Ammon's horn (tissue), 1 donor: ENCODE measurements at regions not wholly inside any gene's neighbourhood (a gene's known extent, or its start where the extent isn't known, plus 50 kb on each side); places are given as distances from the start of the nearest gene placed in this dataset.
A peak's percentile ranks its signal among the peaks of the same experiment; 100 is the strongest.

Experiments
- DNase-seq: peaks from one replicate; pipeline ENCODE4 v3.0.0-alpha.2; 2016; ENCODE audit warnings: low spot score

DNA sequence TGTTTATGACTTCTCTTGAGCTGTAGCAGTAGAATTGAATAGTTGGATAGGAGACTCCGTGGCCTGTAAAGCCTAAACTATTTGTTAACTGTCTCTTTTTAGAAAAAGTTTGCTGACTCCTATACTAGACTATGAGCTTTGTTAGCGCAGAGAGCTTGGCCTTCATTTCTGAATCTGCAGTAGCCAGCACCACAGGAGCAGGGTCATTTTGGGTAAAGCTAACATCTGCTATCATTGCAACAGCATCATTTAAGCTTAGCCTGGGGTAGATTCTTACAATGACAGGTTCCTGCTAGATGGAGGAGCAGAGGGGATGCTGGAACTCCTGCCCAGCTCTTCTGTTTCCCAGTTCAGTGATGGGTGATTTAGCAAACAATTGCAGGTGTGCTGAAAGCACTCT is 133.7 kb upstream of the ASTN2 start:
- DNase-seq = no peak

DNA sequence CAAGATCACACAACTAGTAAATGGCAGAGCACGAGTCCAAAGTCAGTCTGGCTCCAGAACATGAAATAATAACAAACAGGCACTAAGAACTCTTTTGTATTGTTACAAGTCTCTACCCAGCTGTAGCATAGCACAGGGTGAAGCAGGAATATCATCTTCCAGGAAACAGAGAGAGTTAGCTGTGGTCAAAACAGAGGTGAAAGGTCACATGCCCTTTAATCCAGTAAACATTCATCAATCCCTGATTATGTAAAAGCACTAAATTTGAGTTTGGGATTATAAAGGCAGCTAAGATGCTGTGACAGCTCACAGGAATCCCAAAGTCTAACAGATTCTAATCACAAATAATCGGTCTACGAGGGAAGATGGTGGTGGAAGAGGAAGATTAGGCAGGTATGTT is 133.0 kb upstream of the ASTN2 start:
- DNase-seq = no peak

DNA sequence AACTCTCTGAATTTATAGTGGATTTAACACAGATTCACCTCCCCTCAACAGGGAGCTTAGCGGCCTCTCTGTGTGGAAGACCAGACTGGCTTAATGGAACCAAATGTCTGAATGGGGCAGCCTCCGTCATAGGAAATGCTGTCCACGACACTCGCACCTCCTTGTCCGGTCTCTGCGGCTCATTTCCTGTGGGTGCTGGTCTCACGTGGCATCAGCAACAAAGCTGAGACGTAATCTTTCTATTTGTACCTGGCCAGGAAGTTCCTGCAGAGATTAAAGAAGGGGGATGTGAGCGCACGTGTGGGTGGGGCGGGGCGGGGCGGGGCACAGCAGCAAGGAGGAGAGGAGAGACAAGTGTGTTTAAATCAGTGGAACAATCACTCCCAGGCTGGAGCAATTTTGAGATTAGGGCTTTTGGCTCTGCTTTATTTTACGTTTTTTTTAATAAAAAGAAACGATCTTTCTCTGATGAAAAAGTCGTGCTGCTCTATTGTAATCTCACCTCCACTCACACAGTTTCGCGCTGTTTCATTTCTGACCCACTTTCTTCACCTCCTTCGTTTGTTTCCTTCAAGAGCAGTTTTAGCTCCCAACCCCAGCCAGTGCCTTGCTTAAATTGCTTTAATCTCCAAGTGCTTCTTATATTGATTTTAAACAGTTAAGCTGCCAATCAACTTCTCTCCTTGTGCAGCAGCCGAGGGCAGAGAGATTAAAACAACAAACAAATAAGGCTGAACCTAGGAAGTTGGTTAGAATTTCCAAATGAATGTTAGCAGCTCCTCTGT is 132.2 kb upstream of the ASTN2 start:
- DNase-seq = peak; percentile 6

DNA sequence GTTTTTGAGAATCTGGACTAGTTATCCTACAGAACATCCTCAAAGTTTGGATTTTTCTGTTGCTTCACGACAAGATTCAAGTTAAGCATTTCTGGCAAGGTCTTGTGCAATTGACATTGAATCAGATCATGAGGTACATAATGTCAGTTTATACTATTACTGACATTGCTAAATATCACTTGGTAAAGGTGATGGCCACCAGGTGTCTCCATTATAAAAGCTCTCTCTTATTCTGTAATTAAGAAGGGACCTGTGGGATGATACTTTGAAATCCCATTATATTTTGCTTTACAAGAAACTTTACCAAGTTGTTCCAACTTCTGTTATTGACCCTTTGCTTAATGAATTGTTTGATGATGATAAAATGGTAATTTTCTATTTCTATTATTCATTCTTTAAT is 131.0 kb upstream of the ASTN2 start:
- DNase-seq = no peak

DNA sequence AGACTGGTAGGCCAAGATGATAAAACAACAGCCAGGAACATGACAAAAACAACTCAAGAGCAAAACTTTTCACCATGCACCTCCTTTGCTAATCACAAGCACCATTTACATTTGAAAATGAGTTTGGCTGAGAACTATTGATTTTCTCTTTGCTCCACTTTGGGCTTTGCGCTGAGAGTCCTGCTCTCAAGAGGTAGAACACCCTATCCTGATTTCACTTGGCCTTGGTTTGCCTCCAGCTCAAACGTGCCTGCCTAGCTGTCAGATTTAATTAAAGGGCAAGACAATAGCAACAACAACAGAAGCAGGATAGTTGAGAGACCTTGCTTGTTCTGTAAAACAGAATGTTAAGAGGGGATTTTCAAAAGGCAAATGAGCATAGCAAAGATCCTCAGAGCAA is 128.2 kb upstream of the ASTN2 start:
- no peak for DNase-seq

GRCh38 chr9:117542021-117542420 is 127.2 kb upstream of the ASTN2 start:
- no peak for DNase-seq

DNA sequence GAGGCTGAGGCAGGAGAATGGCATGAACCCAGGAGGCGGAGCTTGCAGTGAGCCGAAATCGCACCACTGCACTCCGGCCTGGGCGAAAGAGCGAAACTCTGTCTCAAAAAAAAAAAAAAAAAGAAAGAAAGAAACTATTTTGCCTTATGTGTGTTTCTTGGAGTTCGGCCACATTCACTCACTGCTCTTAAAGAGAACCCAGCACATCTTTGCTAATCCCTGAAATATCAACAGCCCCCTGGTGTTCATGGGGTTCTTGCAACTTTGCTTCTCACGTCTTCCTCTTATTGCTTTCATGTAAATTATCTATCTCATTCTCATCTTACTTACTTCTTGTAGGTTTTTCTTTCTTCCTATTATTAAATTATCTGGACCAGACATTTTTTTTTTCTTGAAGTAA is 126.3 kb upstream of the ASTN2 start:
- no peak for DNase-seq

DNA sequence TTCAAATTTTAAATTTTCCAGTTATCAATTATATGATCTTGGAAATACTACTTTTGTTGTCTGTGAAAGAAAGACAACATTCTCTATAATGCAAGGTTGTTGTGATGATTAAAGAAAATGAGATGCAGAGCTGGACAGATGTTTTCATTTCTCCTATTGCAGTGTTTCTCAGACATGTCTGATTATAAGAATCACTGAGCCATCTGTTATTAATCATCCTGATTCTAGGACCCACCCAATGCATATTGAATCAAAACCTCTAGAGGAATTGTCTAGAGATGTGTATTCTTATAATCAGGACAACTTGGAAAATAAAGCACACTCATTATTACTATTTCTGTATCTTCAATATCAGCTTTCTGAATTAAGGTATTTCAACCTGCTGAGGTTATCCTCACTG is 121.1 kb upstream of the ASTN2 start:
- DNase-seq = no peak

GRCh38 chr9:117535434-117535833 is 120.6 kb upstream of the ASTN2 start:
- peak; percentile 29 for DNase-seq

- no peak for DNase-seq
Measured at GRCh38 chr9:117528225-117528624, 113.4 kb upstream of the ASTN2 start.

- no peak for DNase-seq
Measured at GRCh38 chr9:117526674-117527073, 111.8 kb upstream of the ASTN2 start.

DNA sequence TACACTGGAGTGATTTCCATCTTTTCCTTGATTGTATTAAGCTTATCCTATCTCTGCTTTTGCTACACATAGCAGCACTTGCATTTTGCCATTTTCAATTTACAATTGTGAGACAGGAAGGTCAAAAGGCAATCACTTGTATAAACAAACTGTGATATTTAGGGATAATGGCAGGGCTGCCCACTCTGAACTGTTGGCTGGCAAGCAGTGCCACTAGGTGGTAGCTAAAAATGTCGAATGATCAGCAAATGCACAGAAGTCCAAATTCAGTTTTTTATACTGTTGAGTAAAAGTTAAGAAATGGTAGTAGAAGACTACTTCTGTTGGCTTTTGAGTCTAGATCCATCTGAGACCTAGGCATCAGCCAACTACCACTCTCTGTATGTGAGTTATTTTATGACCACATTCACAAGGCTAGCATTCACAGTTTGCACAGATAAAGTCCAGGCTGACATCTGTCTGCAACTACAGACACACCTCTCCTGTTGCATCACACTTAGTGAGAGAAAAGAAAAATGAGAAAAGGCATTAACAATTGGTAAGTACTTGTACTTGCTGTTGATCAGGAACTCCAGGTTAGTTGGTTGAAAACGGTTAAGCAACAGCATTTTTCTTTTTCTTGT is 108.8 kb upstream of the ASTN2 start:
- DNase-seq = no peak

DNA sequence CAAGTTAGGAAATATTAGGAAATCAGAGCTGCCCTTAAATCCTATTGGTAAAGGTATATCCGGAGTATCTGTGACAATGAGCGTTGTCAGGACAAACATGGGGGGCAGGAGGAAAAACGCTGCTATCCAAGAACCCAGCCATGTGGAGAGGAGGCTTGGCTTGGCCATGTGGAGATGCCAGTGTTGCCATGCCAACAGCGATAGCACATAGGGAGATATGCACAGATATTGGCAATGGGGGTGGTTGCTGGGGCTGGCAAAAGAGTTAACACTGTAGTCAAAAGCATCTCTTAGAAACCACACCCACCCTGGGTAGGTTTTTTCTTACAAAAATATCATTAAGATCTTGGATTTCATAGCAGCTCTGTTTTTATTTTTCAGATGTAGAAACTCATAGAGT is 106.4 kb upstream of the ASTN2 start:
- peak; percentile 55 for DNase-seq

DNA sequence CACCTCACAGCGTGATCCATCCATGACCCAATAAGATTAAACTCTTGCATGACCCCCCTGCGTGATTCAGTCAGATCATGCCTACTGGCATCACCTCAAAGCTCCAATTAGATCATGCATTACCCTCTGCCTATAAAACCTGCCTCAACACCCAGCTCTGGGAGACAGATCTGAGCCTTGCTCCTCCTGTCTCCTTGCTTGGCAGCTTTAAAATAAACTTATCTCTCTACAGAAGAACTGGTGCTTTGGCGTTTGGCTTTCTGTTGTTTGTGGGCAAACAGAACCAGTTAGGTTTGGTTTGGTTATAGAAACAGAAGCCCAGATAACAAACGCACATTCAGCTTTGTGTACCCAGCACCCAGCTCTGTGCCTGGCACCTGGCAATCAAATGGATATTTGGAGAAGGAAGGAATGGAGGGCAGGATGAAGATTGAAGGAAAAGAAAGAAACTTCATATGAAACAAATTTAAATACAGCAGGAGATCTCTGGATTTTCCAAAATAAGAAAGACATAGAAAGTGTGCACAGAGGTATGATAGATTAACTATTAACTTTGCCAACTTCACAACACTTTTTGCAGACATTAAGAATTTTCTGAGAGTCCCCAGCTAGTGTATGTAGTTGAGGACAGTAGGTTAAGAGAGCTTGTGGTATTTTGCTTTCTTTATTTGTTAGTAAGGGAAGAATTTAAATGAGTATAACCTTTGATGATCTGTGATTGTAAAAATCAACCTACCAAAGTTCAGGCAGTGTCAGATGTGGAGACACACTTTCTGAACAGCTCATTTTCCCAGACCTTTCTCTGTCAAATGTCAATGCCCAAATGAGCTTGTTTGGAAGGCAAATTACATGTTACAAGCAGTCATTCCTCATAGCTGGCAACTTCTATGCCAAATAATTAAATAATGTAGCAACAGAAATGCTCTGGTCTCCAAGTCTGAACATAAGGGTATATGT is 102.1 kb upstream of the ASTN2 start:
- DNase-seq = no peak

GRCh38 chr9:117511852-117512481 is 97.1 kb upstream of the ASTN2 start:
- DNase-seq = no peak

GRCh38 chr9:117496307-117496706 is 81.5 kb upstream of the ASTN2 start:
- no peak for DNase-seq

GRCh38 chr9:117494401-117495090 is 79.7 kb upstream of the ASTN2 start:
- DNase-seq = peak; percentile 52

GRCh38 chr9:117492476-117492875 is 77.6 kb upstream of the ASTN2 start:
- peak; percentile 79 for DNase-seq

GRCh38 chr9:117491491-117491890 is 76.6 kb upstream of the ASTN2 start:
- no peak for DNase-seq

DNA sequence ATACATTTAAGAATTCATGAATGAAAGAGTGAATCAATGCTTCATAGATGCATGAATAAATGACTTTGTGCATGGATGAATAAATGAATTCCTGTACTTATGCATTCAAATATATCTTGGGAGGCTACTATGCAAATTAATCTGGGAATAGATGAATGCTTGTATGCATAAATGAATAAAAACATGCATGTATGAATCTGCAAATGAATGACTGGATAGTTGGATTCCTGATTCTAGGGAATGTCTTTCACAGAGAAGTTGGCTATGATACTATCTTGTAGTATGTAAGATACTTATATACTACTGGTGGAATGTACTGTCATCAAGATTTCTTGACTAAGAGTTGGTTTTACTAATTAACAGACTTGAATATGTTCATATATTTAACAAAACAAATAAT is 75.3 kb upstream of the ASTN2 start:
- no peak for DNase-seq

DNA sequence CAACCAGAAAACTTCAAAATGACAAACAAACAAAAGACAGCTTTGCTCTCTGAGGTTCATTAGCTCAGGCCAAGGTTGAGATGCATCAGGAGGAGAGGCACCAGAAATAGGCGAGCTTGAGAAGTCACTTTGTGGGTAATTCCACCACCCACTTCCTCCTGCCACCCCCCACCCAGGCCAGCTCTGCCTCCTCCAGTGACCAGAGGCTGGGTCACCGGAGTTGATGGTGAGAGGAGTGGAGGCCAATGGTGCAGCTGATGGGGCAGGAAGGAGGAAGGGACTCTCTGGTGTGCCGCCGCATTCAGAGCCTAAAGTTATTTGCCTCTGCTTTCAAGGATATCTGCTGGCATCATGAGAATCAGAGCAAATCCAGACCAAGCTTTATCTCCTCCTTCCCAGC is 73.8 kb upstream of the ASTN2 start:
- no peak for DNase-seq
